H9 (cell line): ENCODE measurements at regions not wholly inside any gene's neighbourhood (a gene's known extent, or its start where the extent isn't known, plus 50 kb on each side); places are given as distances from the start of the nearest gene placed in this dataset.

Source experiments
- DNase-seq: peaks from one replicate; pipeline ENCODE4 v3.0.0-alpha.2; 2017
- H2AFZ ChIP-seq: one replicate; pipeline ENCODE4 v1.6.1; 2013; ENCODE audit warnings: mild to moderate bottlenecking, low read length, control low read depth, moderate library complexity
- H2AK5ac ChIP-seq: 2 replicates; pipeline ENCODE4 v1.6.1; 2013; ENCODE audit warnings: low read length, control low read depth, mixed read lengths; ENCODE audit not compliant: insufficient read length
- H2BK120ac ChIP-seq: one replicate; pipeline ENCODE4 v1.6.1; 2013; ENCODE audit warnings: low read depth, mild to moderate bottlenecking, low read length, control low read depth, inconsistent platforms; ENCODE audit not compliant: poor library complexity, severe bottlenecking
- H2BK12ac ChIP-seq: 2 replicates; pipeline ENCODE4 v1.6.1; 2013; ENCODE audit warnings: low read length, control low read depth, mixed read lengths, low read depth; ENCODE audit not compliant: insufficient read length
- H2BK15ac ChIP-seq: 2 replicates; pipeline ENCODE4 v1.6.1; 2013; ENCODE audit warnings: low read depth, low read length, control low read depth
- H2BK20ac ChIP-seq: one replicate; pipeline ENCODE4 v1.6.1; 2013; ENCODE audit warnings: low read depth, mild to moderate bottlenecking, low read length, control low read depth, inconsistent platforms; ENCODE audit not compliant: poor library complexity, severe bottlenecking
- H2BK5ac ChIP-seq: 2 replicates; pipeline ENCODE4 v1.6.1; 2013; ENCODE audit warnings: low read length, control low read depth, mixed read lengths; ENCODE audit not compliant: insufficient read length
- H3K14ac ChIP-seq: 2 replicates; pipeline ENCODE4 v1.6.1; 2013; ENCODE audit warnings: low read length, control low read depth; ENCODE audit not compliant: insufficient read depth
- H3K18ac ChIP-seq: 2 replicates; pipeline ENCODE4 v1.6.1; 2013; ENCODE audit warnings: low read depth, mild to moderate bottlenecking, mixed read lengths, low read length, control low read depth; ENCODE audit not compliant: insufficient read length
- H3K23ac ChIP-seq: 2 replicates; pipeline ENCODE4 v1.6.1; 2013; ENCODE audit warnings: low read length, control low read depth, mixed read lengths, low read depth; ENCODE audit not compliant: insufficient read length
- H3K23me2 ChIP-seq: 2 replicates; pipeline ENCODE4 v1.6.1; 2013; ENCODE audit warnings: low read depth, mild to moderate bottlenecking, mixed read lengths, low read length, control low read depth; ENCODE audit not compliant: insufficient read length, poor library complexity, severe bottlenecking
- H3K27ac ChIP-seq: 2 replicates; pipeline ENCODE4 v1.5.1; 2013; ENCODE audit warnings: low read length, control low read depth, mixed read lengths, low read depth; ENCODE audit not compliant: insufficient read length
- H3K27me3 ChIP-seq: 2 replicates; pipeline ENCODE4 v1.6.1; 2013; ENCODE audit warnings: low read length, control low read depth, inconsistent platforms; ENCODE audit not compliant: insufficient read depth
- H3K4ac ChIP-seq: 2 replicates; pipeline ENCODE4 v1.6.1; 2013; ENCODE audit warnings: low read depth, mild to moderate bottlenecking, control low read depth, inconsistent platforms, low read length, moderate library complexity
- H3K4me1 ChIP-seq: 2 replicates; pipeline ENCODE4 v1.6.1; 2013; ENCODE audit warnings: low read length, control low read depth, inconsistent platforms; ENCODE audit not compliant: insufficient read depth
- H3K4me2 ChIP-seq: 2 replicates; pipeline ENCODE4 v1.6.1; 2013; ENCODE audit warnings: low read length, control low read depth, mixed read lengths; ENCODE audit not compliant: insufficient read length, insufficient read depth
- H3K56ac ChIP-seq: 2 replicates; pipeline ENCODE4 v1.6.1; 2013; ENCODE audit warnings: low read depth, mild to moderate bottlenecking, mixed read lengths, low read length, control low read depth; ENCODE audit not compliant: insufficient read length
- H3K79me1 ChIP-seq: 2 replicates; pipeline ENCODE4 v1.6.1; 2013; ENCODE audit warnings: low read depth, mild to moderate bottlenecking, moderate library complexity, low read length, control low read depth, inconsistent platforms; ENCODE audit not compliant: insufficient read depth, poor library complexity, severe bottlenecking
- H3K79me2 ChIP-seq: 2 replicates; pipeline ENCODE4 v1.6.1; 2013; ENCODE audit warnings: low read length, control low read depth, inconsistent platforms; ENCODE audit not compliant: insufficient read depth
- H3K9ac ChIP-seq: 2 replicates; pipeline ENCODE4 v1.6.1; 2013; ENCODE audit warnings: low read length, control low read depth, mixed read lengths; ENCODE audit not compliant: insufficient read length; ENCODE audit errors: extremely low read depth
- H3K9me3 ChIP-seq: one replicate; pipeline ENCODE4 v1.6.1; 2013; ENCODE audit warnings: low read depth, low read length, inconsistent platforms; ENCODE audit not compliant: control insufficient read depth
- H3T11ph ChIP-seq: one replicate; pipeline ENCODE4 v1.6.1; 2013; ENCODE audit warnings: mild to moderate bottlenecking, low read length, control low read depth, inconsistent platforms
- H4K20me1 ChIP-seq: one replicate; pipeline ENCODE4 v1.6.1; 2013; ENCODE audit not compliant: control insufficient read depth, insufficient read length, insufficient read depth
- H4K5ac ChIP-seq: 2 replicates; pipeline ENCODE4 v1.6.1; 2013; ENCODE audit warnings: low read depth, mild to moderate bottlenecking, mixed read lengths, low read length, control low read depth; ENCODE audit not compliant: insufficient read length
- H4K8ac ChIP-seq: replicated peaks from 2 replicates; pipeline ENCODE4 v1.6.1; 2013; ENCODE audit warnings: low read length, control low read depth, mixed read lengths, low read depth; ENCODE audit not compliant: insufficient read length
- H4K91ac ChIP-seq: 2 replicates; pipeline ENCODE4 v1.6.1; 2013; ENCODE audit warnings: low read depth, mild to moderate bottlenecking, moderate library complexity, mixed read lengths, low read length, control low read depth; ENCODE audit not compliant: insufficient read length
- H3K27ac Mint-ChIP-seq, 3 experiments: 2 replicates in 2 of 3; 3 replicates in 1 of 3; pipeline ENCODE4 v1.8.0; 2020 to 2021; ENCODE audit warnings: mixed read lengths in 3 of 3, mild to moderate bottlenecking in 1 of 3, moderate library complexity in 1 of 3
- H3K27me3 Mint-ChIP-seq: 2 replicates; pipeline ENCODE4 v1.8.0; 2021; ENCODE audit warnings: low read depth, mild to moderate bottlenecking, moderate library complexity, mixed read lengths
- H3K36me3 Mint-ChIP-seq, 3 experiments: 2 replicates in 2 of 3; 3 replicates in 1 of 3; pipeline ENCODE4 v1.8.0; 2020 to 2021; ENCODE audit warnings: low read depth in 3 of 3, mixed read lengths in 3 of 3; ENCODE audit not compliant: insufficient read depth in 1 of 3
- H3K4me1 Mint-ChIP-seq, 2 experiments: 2 replicates each; pipeline ENCODE4 v1.8.0; 2020; ENCODE audit warnings: mixed read lengths in 2 of 2
- H3K4me3 Mint-ChIP-seq, 2 experiments: 2 replicates in 1 of 2; 3 replicates in 1 of 2; pipeline ENCODE4 v1.8.0; 2020 to 2021; ENCODE audit warnings: mild to moderate bottlenecking in 2 of 2, mixed read lengths in 2 of 2, moderate library complexity in 1 of 2
- H3K9me3 Mint-ChIP-seq, 2 experiments: 2 replicates in 1 of 2; 3 replicates in 1 of 2; pipeline ENCODE4 v1.8.0; 2020; ENCODE audit warnings: mild to moderate bottlenecking in 2 of 2, mixed read lengths in 2 of 2, moderate library complexity in 1 of 2
- CTCF ChIP-seq: fragments of 200-600 bp; sonication (generic); conservative IDR thresholded peaks from 3 replicates; pipeline ENCODE4 v1.8.0; 2021; ENCODE audit warnings: antibody characterized with exemption, mild to moderate bottlenecking
- WGBS: extraction: QIAGEN DNeasy Blood & Tissue Kit; methylation state at CpG from one replicate; pipeline ENCODE4 v1.1.7; 2013; ENCODE audit warnings: missing lambda C conversion rate, low lambda C conversion rate, mixed read lengths; ENCODE audit not compliant: insufficient read length; ENCODE audit errors: extremely low coverage; 5-methylcytosine and 5-hydroxymethylcytosine counted together

- Mint-ChIP-seq H3K4me1 (no peaks in the 10 kb centered on the region), H3K9me3 (no peaks in the 10 kb centered on the region; a peak in 1 of 5 replicates), H3K27me3 (peaks cover 14% of the 10 kb centered on the region), H3K4me3 (no peak overlapping the region), H3K36me3 (no peaks in the 10 kb centered on the region), H3K27ac (no peak overlapping the region)
- no peaks in the 10 kb centered on the region for H3K27me3 ChIP-seq
- no peak overlapping the region for H3K27ac ChIP-seq
- no peaks in the 10 kb centered on the region for H3K9me3 ChIP-seq
- no peaks in the 10 kb centered on the region for H4K20me1 ChIP-seq
- H3K9ac ChIP-seq: no peak overlapping the region
- no peak for DNase-seq
- no peaks in the 10 kb centered on the region for H3K79me2 ChIP-seq
- H4K5ac ChIP-seq: no peak overlapping the region
- no peak overlapping the region for H3K4ac ChIP-seq
- no peak overlapping the region for H3K4me2 ChIP-seq
- H2BK5ac ChIP-seq: no peak overlapping the region
- no peaks in the 10 kb centered on the region for H3K23me2 ChIP-seq
- H2BK120ac ChIP-seq: no peak overlapping the region
- no peak for TF ChIP-seq CTCF
- WGBS: no CpG with 5 or more reads among the region's 8 CpGs
- no peak overlapping the region for H2BK20ac ChIP-seq
- no peak overlapping the region for H4K8ac ChIP-seq
- no peak overlapping the region for H3T11ph ChIP-seq
- no peaks in the 10 kb centered on the region for H3K79me1 ChIP-seq
- H2BK15ac ChIP-seq: no peak overlapping the region
- no peaks in the 10 kb centered on the region for H3K4me1 ChIP-seq
- H3K23ac ChIP-seq: no peak overlapping the region
- no peak overlapping the region for H3K14ac ChIP-seq
- no peak overlapping the region for H4K91ac ChIP-seq
- no peak overlapping the region for H2AFZ ChIP-seq
- no peak overlapping the region for H3K56ac ChIP-seq
- H3K18ac ChIP-seq: no peak overlapping the region
- H2AK5ac ChIP-seq: no peak overlapping the region
- no peak overlapping the region for H2BK12ac ChIP-seq
These were observed 455.7 kb downstream of the TSN start for GRCh38 chr2:122210898-122211856.
